GM12878 (cell line): ENCODE measurements at regions not wholly inside any gene's neighbourhood (a gene's known extent, or its start where the extent isn't known, plus 50 kb on each side); places are given as distances from the start of the nearest gene placed in this dataset.

Source experiments
- ATAC-seq: fragments of 200-7000 bp; cut with Tn5 transposase; 3 replicates; pipeline ENCODE4 v1.9.1; 2020; ENCODE audit warnings: mild to moderate bottlenecking, moderate library complexity
- BruUV-seq: library from RNA; stranded (reverse); fragments of 400-500 nt; replicated peaks from 2 replicates; lab custom pipeline; 2021; lab: Mats Ljungman, UMichigan
- CTCF ChIA-PET: fragments of 300-600 bp; sonication (Branson Sonifier 250); formaldehyde crosslinking; extraction: SDS; loops from one replicate; lab custom pipeline; 2021; ENCODE audit warnings: inconsistent platforms; lab: Yijun Ruan, JAX
- POLR2A ChIA-PET: fragments of 350-600 bp; formaldehyde crosslinking; extraction: SDS; loops from one replicate; lab custom pipeline; 2021; ENCODE audit warnings: inconsistent platforms; lab: Charles Lee
- RAD21 ChIA-PET: fragments of 300-600 bp; sonication (Branson Sonifier 250); formaldehyde crosslinking; loops from one replicate; lab custom pipeline; 2023; ENCODE audit warnings: antibody characterized with exemption; ENCODE audit not compliant: unreplicated experiment; lab: Charles Lee
- SMC1A ChIA-PET: fragments of 300-600 bp; sonication (Branson Sonifier 250); formaldehyde crosslinking; loops from one replicate; lab custom pipeline; 2023; ENCODE audit not compliant: unreplicated experiment, uncharacterized antibody; lab: Charles Lee
- DNase-seq: peaks from one replicate; pipeline ENCODE4 v3.0.0-alpha.2; 2011; ENCODE audit warnings: low read depth, low spot score
- FAIRE-seq: peaks from 3 replicates; lab custom pipeline; 2011; peaks lifted over from hg19 to GRCh38; lab: Jason Lieb, UNC
- H2AFZ ChIP-seq: 2 replicates; pipeline ENCODE4 v1.6.0; 2011; ENCODE audit warnings: low read depth, low read length, control low read depth; ENCODE audit not compliant: control insufficient read depth
- H3K27ac ChIP-seq: 2 replicates; pipeline ENCODE4 v1.5.1; 2011; ENCODE audit warnings: control low read depth; ENCODE audit not compliant: control insufficient read depth, insufficient read depth
- H3K27me3 ChIP-seq, 2 experiments: replicated peaks in 1 of 2; 2 replicates each; pipeline versions ENCODE4 v1.6.0 to v1.6.1; 2011; ENCODE audit warnings: low read length in 1 of 2; ENCODE audit not compliant: control insufficient read depth in 2 of 2, insufficient read depth in 2 of 2
- H3K36me3 ChIP-seq, 2 experiments: 2 replicates each; pipeline ENCODE4 v1.5.1; 2011; ENCODE audit warnings: low read length in 1 of 2; ENCODE audit not compliant: control insufficient read depth in 2 of 2, insufficient read depth in 2 of 2
- H3K4me1 ChIP-seq: 2 replicates; pipeline ENCODE4 v1.6.1; 2011; ENCODE audit warnings: mild to moderate bottlenecking, low read length, moderate library complexity, mixed read lengths; ENCODE audit not compliant: control insufficient read depth, insufficient read depth
- H3K4me2 ChIP-seq: 2 replicates; pipeline ENCODE4 v1.6.0; 2011; ENCODE audit warnings: control low read depth; ENCODE audit not compliant: control insufficient read depth, insufficient read depth
- H3K4me3 ChIP-seq: fragments of 200-600 bp; sonication (generic); 2 replicates; pipeline ENCODE4 v1.5.1; 2016
- H3K79me2 ChIP-seq: 2 replicates; pipeline ENCODE4 v1.6.0; 2011; ENCODE audit warnings: low read length; ENCODE audit not compliant: control insufficient read depth, insufficient read depth
- H3K9ac ChIP-seq: 2 replicates; pipeline ENCODE4 v1.8.0; 2011; ENCODE audit warnings: low read length, control low read depth, mixed read lengths; ENCODE audit not compliant: control insufficient read depth, insufficient read depth
- H3K9me3 ChIP-seq: replicated peaks from 3 replicates; pipeline ENCODE4 v1.5.1; 2011; ENCODE audit warnings: mild to moderate bottlenecking, low read length; ENCODE audit not compliant: control insufficient read depth, insufficient read depth
- H4K20me1 ChIP-seq: 2 replicates; pipeline ENCODE4 v1.6.0; 2011; ENCODE audit not compliant: control insufficient read depth, insufficient read depth
- EED ChIP-seq: sonication (generic); IDR thresholded peaks from 2 replicates; pipeline ENCODE4 v1.6.1; 2016; ENCODE audit warnings: antibody characterized with exemption, low read depth
- FOS ChIP-seq: IDR thresholded peaks from 3 replicates; pipeline ENCODE4 v1.6.1; 2011; ENCODE audit warnings: borderline replicate concordance; ENCODE audit not compliant: insufficient read length; ENCODE audit errors: extremely low read depth
- IRF4 ChIP-seq: IDR thresholded peaks from 2 replicates; pipeline ENCODE4 v1.6.1; 2011; ENCODE audit warnings: low read depth, low read length
- RAD21 ChIP-seq: IDR thresholded peaks from 2 replicates; pipeline ENCODE4 v1.6.1; 2011; ENCODE audit warnings: mild to moderate bottlenecking, low read depth, low read length, moderate library complexity; ENCODE audit not compliant: insufficient read depth
- WGBS: methylation state at CpG from one replicate; pipeline ENCODE4 v1.1.6; 2016; ENCODE audit warnings: low lambda C conversion rate; ENCODE audit not compliant: insufficient replicate concordance, insufficient coverage; ENCODE audit errors: missing lambda C conversion rate; 5-methylcytosine and 5-hydroxymethylcytosine counted together
- in situ Hi-C: fragments of 300-500 bp; cut with MboI; formaldehyde crosslinking; loops from 9 replicates; pipeline ENCODE4 v1.14.3; 2018; ENCODE audit warnings: mixed read lengths
- intact Hi-C: fragments of 100-400 bp; cut with micrococcal nuclease; formaldehyde crosslinking; loops from one replicate; pipeline ENCODE4 v1.14.2; 2022; ENCODE audit not compliant: unreplicated experiment
- TF ChIP-seq, protein P1 (sequence below): IDR thresholded peaks from 2 replicates; pipeline ENCODE4 v1.6.1; 2011; ENCODE audit warnings: borderline replicate concordance, low read depth, mild to moderate bottlenecking, moderate library complexity, low read length; ENCODE audit not compliant: insufficient read depth, poor library complexity, severe bottlenecking
- TF ChIP-seq, protein P2 (sequence below): IDR thresholded peaks from 2 replicates; pipeline ENCODE4 v1.6.1; 2012; ENCODE audit warnings: low read depth, low read length, improper control_type of control experiment
- TF ChIP-seq, protein P3 (sequence below): fragments of 450-650 bp; formaldehyde crosslinking; IDR thresholded peaks from 2 replicates; pipeline ENCODE4 v1.5.0; 2022; ENCODE audit warnings: mild to moderate bottlenecking, missing genetic modification characterization
- TF ChIP-seq, protein P4 (sequence below): fragments of 450-650 bp; IDR thresholded peaks from 2 replicates; pipeline ENCODE4 v1.6.1; 2017; ENCODE audit warnings: mild to moderate bottlenecking, moderate library complexity

DNA sequence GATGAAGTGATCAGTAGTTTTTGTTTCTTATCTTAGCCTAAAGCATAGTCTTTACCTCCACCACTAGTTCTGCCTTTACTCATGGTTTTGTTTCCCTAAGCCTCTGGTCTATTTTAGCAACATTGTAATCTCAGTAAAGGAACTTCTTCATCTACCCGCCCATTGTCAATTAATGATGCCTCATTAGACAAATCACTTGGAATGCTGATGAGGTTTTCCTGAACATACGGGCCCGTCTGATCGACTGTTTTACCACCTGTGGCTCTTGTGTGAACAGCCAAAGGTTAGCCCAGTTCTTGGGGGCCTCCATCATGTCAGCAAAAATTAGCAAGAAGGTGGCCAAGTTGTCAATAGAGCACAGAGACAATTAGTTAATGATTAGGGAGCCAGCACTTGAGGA lies 470.1 kb upstream of the ARRDC4 start:
- DNase-seq (no peak), FAIRE-seq (no peak), ATAC-seq (no peak)
- TF ChIP-seq RAD21 (no peak), EED (no peak), IRF4 (no peak), FOS (no peak)
- TF ChIP-seq, protein P1, sequence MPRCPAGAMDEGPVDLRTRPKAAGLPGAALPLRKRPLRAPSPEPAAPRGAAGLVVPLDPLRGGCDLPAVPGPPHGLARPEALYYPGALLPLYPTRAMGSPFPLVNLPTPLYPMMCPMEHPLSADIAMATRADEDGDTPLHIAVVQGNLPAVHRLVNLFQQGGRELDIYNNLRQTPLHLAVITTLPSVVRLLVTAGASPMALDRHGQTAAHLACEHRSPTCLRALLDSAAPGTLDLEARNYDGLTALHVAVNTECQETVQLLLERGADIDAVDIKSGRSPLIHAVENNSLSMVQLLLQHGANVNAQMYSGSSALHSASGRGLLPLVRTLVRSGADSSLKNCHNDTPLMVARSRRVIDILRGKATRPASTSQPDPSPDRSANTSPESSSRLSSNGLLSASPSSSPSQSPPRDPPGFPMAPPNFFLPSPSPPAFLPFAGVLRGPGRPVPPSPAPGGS: no peak
- TF ChIP-seq, protein P2, sequence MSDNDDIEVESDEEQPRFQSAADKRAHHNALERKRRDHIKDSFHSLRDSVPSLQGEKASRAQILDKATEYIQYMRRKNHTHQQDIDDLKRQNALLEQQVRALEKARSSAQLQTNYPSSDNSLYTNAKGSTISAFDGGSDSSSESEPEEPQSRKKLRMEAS: no peak
- SMC1A ChIA-PET: no interaction called here
- intact Hi-C loops (no loop called here), in situ Hi-C loops (no loop called here)
- H3K9ac ChIP-seq: no peak overlapping the region
- H3K4me2 ChIP-seq: no peak overlapping the region
- 20% methylated on average over 4 of the region's 4 CpGs for whole genome bisulfite sequencing
- no peaks in the 10 kb centered on the region for H3K9me3 ChIP-seq
- no peak overlapping the region for H3K27ac ChIP-seq
- no TSS peak for BruUV-seq
- CTCF ChIA-PET: no interaction called here
- no peaks in the 10 kb centered on the region for H3K27me3 ChIP-seq
- no peak overlapping the region for H3K4me3 ChIP-seq
- RAD21 ChIA-PET: no interaction called here
- H3K79me2 ChIP-seq: no peaks in the 10 kb centered on the region
- no peaks in the 10 kb centered on the region for H4K20me1 ChIP-seq
- H2AFZ ChIP-seq: no peak overlapping the region
- H3K36me3 ChIP-seq: no peaks in the 10 kb centered on the region
- no peaks in the 10 kb centered on the region for H3K4me1 ChIP-seq
- POLR2A ChIA-PET: no interaction called here

DNA sequence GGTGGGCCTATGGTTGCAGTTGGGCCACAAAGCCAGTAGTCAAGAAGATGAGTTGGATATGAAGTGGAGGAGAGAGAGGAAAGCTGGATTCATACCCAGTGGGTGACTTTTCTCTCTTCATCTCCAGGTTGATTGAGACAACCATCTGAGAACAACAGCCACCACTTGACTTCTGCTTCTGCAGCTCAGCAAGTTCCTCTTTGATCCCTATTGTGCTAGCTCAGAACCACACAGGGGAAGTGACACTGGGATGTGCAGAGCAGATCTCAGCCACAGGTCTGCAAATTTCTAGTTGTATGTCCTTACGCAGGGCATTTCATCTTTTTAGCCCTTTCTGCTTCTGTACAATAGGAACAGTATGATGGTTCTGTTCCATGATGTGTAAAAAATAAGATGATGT lies 459.2 kb upstream of the ARRDC4 start:
- in situ Hi-C loops: no loop called here
- H4K20me1 ChIP-seq: no peaks in the 10 kb centered on the region
- no peak overlapping the region for H3K27ac ChIP-seq
- no peak for DNase-seq
- ChIA-PET POLR2A (no interaction called here), CTCF (interaction anchor here (0.6 kb wide), 1 partner anchor 1886 kb away, joined by 3 read pairs; no protein-coding TSS in a partner anchor), SMC1A (no interaction called here), RAD21 (no interaction called here)
- H3K4me2 ChIP-seq: no peak overlapping the region
- no peak for ATAC-seq
- BruUV-seq: no TSS peak
- FAIRE-seq: no peak
- no peak overlapping the region for H2AFZ ChIP-seq
- no peaks in the 10 kb centered on the region for H3K79me2 ChIP-seq
- H3K9ac ChIP-seq: no peak overlapping the region
- no peaks in the 10 kb centered on the region for H3K27me3 ChIP-seq
- H3K4me1 ChIP-seq: no peaks in the 10 kb centered on the region
- 0% methylated on average over 1 of the region's 1 CpG for WGBS
- H3K4me3 ChIP-seq: no peak overlapping the region
- intact Hi-C loops: no loop called here
- no peaks in the 10 kb centered on the region for H3K9me3 ChIP-seq
- H3K36me3 ChIP-seq: no peaks in the 10 kb centered on the region
- no peak for TF ChIP-seq FOS
- TF ChIP-seq, protein P3, sequence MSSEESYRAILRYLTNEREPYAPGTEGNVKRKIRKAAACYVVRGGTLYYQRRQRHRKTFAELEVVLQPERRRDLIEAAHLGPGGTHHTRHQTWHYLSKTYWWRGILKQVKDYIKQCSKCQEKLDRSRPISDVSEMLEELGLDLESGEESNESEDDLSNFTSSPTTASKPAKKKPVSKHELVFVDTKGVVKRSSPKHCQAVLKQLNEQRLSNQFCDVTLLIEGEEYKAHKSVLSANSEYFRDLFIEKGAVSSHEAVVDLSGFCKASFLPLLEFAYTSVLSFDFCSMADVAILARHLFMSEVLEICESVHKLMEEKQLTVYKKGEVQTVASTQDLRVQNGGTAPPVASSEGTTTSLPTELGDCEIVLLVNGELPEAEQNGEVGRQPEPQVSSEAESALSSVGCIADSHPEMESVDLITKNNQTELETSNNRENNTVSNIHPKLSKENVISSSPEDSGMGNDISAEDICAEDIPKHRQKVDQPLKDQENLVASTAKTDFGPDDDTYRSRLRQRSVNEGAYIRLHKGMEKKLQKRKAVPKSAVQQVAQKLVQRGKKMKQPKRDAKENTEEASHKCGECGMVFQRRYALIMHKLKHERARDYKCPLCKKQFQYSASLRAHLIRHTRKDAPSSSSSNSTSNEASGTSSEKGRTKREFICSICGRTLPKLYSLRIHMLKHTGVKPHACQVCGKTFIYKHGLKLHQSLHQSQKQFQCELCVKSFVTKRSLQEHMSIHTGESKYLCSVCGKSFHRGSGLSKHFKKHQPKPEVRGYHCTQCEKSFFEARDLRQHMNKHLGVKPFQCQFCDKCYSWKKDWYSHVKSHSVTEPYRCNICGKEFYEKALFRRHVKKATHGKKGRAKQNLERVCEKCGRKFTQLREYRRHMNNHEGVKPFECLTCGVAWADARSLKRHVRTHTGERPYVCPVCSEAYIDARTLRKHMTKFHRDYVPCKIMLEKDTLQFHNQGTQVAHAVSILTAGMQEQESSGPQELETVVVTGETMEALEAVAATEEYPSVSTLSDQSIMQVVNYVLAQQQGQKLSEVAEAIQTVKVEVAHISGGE: no peak
- TF ChIP-seq, protein P4, sequence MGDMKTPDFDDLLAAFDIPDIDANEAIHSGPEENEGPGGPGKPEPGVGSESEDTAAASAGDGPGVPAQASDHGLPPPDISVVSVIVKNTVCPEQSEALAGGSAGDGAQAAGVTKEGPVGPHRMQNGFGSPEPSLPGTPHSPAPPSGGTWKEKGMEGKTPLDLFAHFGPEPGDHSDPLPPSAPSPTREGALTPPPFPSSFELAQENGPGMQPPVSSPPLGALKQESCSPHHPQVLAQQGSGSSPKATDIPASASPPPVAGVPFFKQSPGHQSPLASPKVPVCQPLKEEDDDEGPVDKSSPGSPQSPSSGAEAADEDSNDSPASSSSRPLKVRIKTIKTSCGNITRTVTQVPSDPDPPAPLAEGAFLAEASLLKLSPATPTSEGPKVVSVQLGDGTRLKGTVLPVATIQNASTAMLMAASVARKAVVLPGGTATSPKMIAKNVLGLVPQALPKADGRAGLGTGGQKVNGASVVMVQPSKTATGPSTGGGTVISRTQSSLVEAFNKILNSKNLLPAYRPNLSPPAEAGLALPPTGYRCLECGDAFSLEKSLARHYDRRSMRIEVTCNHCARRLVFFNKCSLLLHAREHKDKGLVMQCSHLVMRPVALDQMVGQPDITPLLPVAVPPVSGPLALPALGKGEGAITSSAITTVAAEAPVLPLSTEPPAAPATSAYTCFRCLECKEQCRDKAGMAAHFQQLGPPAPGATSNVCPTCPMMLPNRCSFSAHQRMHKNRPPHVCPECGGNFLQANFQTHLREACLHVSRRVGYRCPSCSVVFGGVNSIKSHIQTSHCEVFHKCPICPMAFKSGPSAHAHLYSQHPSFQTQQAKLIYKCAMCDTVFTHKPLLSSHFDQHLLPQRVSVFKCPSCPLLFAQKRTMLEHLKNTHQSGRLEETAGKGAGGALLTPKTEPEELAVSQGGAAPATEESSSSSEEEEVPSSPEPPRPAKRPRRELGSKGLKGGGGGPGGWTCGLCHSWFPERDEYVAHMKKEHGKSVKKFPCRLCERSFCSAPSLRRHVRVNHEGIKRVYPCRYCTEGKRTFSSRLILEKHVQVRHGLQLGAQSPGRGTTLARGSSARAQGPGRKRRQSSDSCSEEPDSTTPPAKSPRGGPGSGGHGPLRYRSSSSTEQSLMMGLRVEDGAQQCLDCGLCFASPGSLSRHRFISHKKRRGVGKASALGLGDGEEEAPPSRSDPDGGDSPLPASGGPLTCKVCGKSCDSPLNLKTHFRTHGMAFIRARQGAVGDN: no peak
